ENCODE measurements at regions not wholly inside any gene's neighbourhood (a gene's known extent, or its start where the extent isn't known, plus 50 kb on each side); places are given as distances from the start of the nearest gene placed in this dataset.

GRCh38 chr13:57824121-57824520 lies 192.6 kb downstream of the PCDH17 start:
- H3K27ac Mint-ChIP-seq, result no peak overlapping the region
- no peak overlapping the region for H2AFZ ChIP-seq

GRCh38 chr13:57825066-57825465 lies 193.5 kb downstream of the PCDH17 start:
- no peaks in the 10 kb centered on the region for H3K27me3 ChIP-seq (ENCODE audit: insufficient read depth)
- peaks cover 8% of the 10 kb centered on the region for H3K36me3 Mint-ChIP-seq (ENCODE audit: low read depth)
- TF ChIP-seq CREB1 (CRISPR knock-in tag; IDR thresholded peaks at IDR 0.05; ENCODE audit: low read depth) (no peak), ZNF462 (CRISPR knock-in tag; IDR thresholded peaks at IDR 0.05) (no peak), ZNF331 (CRISPR knock-in tag; IDR thresholded peaks at IDR 0.05; ENCODE audit: low read depth) (no peak), STAT1 (IDR thresholded peaks at IDR 0.05; ENCODE audit: unreplicated experiment) (no peak), POLR2AphosphoS5 (IDR thresholded peaks at IDR 0.05; ENCODE audit: low read depth) (no peak), ETS1 (IDR thresholded peaks at IDR 0.05) (no peak), ZNF114 (CRISPR knock-in tag; IDR thresholded peaks at IDR 0.05) (no peak), JUNB (IDR thresholded peaks at IDR 0.05; ENCODE audit: unreplicated experiment) (no peak), EZH2 (IDR thresholded peaks at IDR 0.05; ENCODE audit: low read depth, unreplicated experiment) (no peak), REST (IDR thresholded peaks at IDR 0.05; ENCODE audit: unreplicated experiment) (no peak), EZH2phosphoT487 (IDR thresholded peaks at IDR 0.05; ENCODE audit: unreplicated experiment) (no peak), NANOG (IDR thresholded peaks at IDR 0.05; ENCODE audit: borderline replicate concordance) (no peak)

More at GRCh38 chr13:57824121-57824520, 192.6 kb downstream of the PCDH17 start:
- Histone ChIP-seq H3K4me1 (ENCODE audit: insufficient read depth) (no peaks in the 10 kb centered on the region), H3K9me2 (ENCODE audit: insufficient read depth) (no peaks in the 10 kb centered on the region; the same call in 1 of the 2 replicates), H3K79me2 (replicated peaks; ENCODE audit: insufficient read depth) (no peaks in the 10 kb centered on the region), H4K20me1 (replicated peaks; ENCODE audit: insufficient read depth) (no peaks in the 10 kb centered on the region), H3K27me3 (ENCODE audit: insufficient read depth) (no peaks in the 10 kb centered on the region), H3F3A (replicated peaks; ENCODE audit: low read depth) (no peaks in the 10 kb centered on the region), H3K36me3 (ENCODE audit: insufficient read depth) (no peaks in the 10 kb centered on the region), H3K27ac (ENCODE audit: low read depth) (no peak overlapping the region), H3K4me3 (no peak overlapping the region), H3K4me2 (no peak overlapping the region)
- ATAC-seq (no peak), DNase-seq (ENCODE audit: low spot score) (no peak)
- Mint-ChIP-seq H3K9me3 (peaks cover 25% of the 10 kb centered on the region), H3K4me3 (no peak overlapping the region), H3K27me3 (ENCODE audit: insufficient read depth, low read depth, poor library complexity) (peaks cover 2% of the 10 kb centered on the region), H3K4me1 (no peaks in the 10 kb centered on the region), H3K36me3 (ENCODE audit: low read depth) (peaks cover 8% of the 10 kb centered on the region)
- TF ChIP-seq NANOG (IDR thresholded peaks at IDR 0.05; ENCODE audit: borderline replicate concordance), result no peak
- TF ChIP-seq ZNF114 (CRISPR knock-in tag; IDR thresholded peaks at IDR 0.05), result no peak
- TF ChIP-seq ZNF331 (CRISPR knock-in tag; IDR thresholded peaks at IDR 0.05; ENCODE audit: low read depth), result no peak

More at GRCh38 chr13:57825066-57825465, 193.5 kb downstream of the PCDH17 start:
- Histone ChIP-seq H3F3A (replicated peaks; ENCODE audit: low read depth) (no peaks in the 10 kb centered on the region), H3K4me1 (ENCODE audit: insufficient read depth) (no peaks in the 10 kb centered on the region), H3K9me2 (ENCODE audit: insufficient read depth) (no peaks in the 10 kb centered on the region; the same call in 1 of the 2 replicates), H3K4me3 (no peak overlapping the region), H3K4me2 (no peak overlapping the region), H4K20me1 (replicated peaks; ENCODE audit: insufficient read depth) (no peaks in the 10 kb centered on the region), H3K36me3 (ENCODE audit: insufficient read depth) (no peaks in the 10 kb centered on the region), H3K27ac (ENCODE audit: low read depth) (no peak overlapping the region), H3K79me2 (replicated peaks; ENCODE audit: insufficient read depth) (no peaks in the 10 kb centered on the region), H2AFZ (no peak overlapping the region)
- DNase-seq (ENCODE audit: low spot score), result no peak
- peaks cover 25% of the 10 kb centered on the region for H3K9me3 Mint-ChIP-seq
- no peak for ATAC-seq
- H3K27me3 Mint-ChIP-seq (ENCODE audit: insufficient read depth, low read depth, poor library complexity), result peaks cover 2% of the 10 kb centered on the region
- H3K4me1 Mint-ChIP-seq, result no peaks in the 10 kb centered on the region
- H3K27ac Mint-ChIP-seq, result no peak overlapping the region
- no peak overlapping the region for H3K4me3 Mint-ChIP-seq

Measured in GM23338 (cell line).